ENCODE measurements at regions not wholly inside any gene's neighbourhood (a gene's known extent, or its start where the extent isn't known, plus 50 kb on each side); places are given as distances from the start of the nearest gene placed in this dataset.

- TF ChIP-seq REST (IDR thresholded peaks at IDR 0.05; ENCODE audit: unreplicated experiment) (no peak), EZH2phosphoT487 (IDR thresholded peaks at IDR 0.05; ENCODE audit: unreplicated experiment) (no peak), STAT1 (IDR thresholded peaks at IDR 0.05; ENCODE audit: unreplicated experiment) (no peak), CTCF (conservative IDR thresholded peaks at IDR 0.05; ENCODE audit: low read depth in 2 of 2) (no peak)
Measured at GRCh38 chr6:150783813-150784212, 81.7 kb upstream of the MTHFD1L start (continued).

GRCh38 chr6:150787429-150787828, 78.1 kb upstream of the MTHFD1L start:
- ATAC-seq: no peak
- no peaks in the 10 kb centered on the region for H3K36me3 Mint-ChIP-seq (ENCODE audit: low read depth)
- TF ChIP-seq NANOG (IDR thresholded peaks at IDR 0.05; ENCODE audit: borderline replicate concordance): no peak
- no peak for TF ChIP-seq POLR2AphosphoS5 (IDR thresholded peaks at IDR 0.05; ENCODE audit: low read depth)
- TF ChIP-seq CREB1 (CRISPR knock-in tag; IDR thresholded peaks at IDR 0.05; ENCODE audit: low read depth): no peak
- TF ChIP-seq JUNB (IDR thresholded peaks at IDR 0.05; ENCODE audit: unreplicated experiment): no peak
- no peak for TF ChIP-seq CTCF (conservative IDR thresholded peaks at IDR 0.05; ENCODE audit: low read depth in 2 of 2)
- no peak for TF ChIP-seq EZH2 (IDR thresholded peaks at IDR 0.05; ENCODE audit: low read depth, unreplicated experiment)
- TF ChIP-seq EZH2phosphoT487 (IDR thresholded peaks at IDR 0.05; ENCODE audit: unreplicated experiment): no peak
- no peak for TF ChIP-seq REST (IDR thresholded peaks at IDR 0.05; ENCODE audit: unreplicated experiment)
- TF ChIP-seq ZNF114 (CRISPR knock-in tag; IDR thresholded peaks at IDR 0.05): no peak
- TF ChIP-seq ETS1 (IDR thresholded peaks at IDR 0.05): no peak
- no peak for TF ChIP-seq STAT1 (IDR thresholded peaks at IDR 0.05; ENCODE audit: unreplicated experiment)

More at GRCh38 chr6:150787429-150787828, 78.1 kb upstream of the MTHFD1L start:
- Histone ChIP-seq H3K36me3 (ENCODE audit: insufficient read depth) (no peaks in the 10 kb centered on the region), H4K20me1 (replicated peaks; ENCODE audit: insufficient read depth) (no peaks in the 10 kb centered on the region), H3K9me2 (ENCODE audit: insufficient read depth) (no peaks in the 10 kb centered on the region), H3K4me3 (no peak overlapping the region), H3K27ac (ENCODE audit: low read depth) (no peak overlapping the region), H3K79me2 (replicated peaks; ENCODE audit: insufficient read depth) (no peaks in the 10 kb centered on the region), H2AFZ (no peak overlapping the region), H3K4me2 (no peak overlapping the region), H3K4me1 (ENCODE audit: insufficient read depth) (no peaks in the 10 kb centered on the region), H3F3A (replicated peaks; ENCODE audit: low read depth) (no peaks in the 10 kb centered on the region), H3K27me3 (ENCODE audit: insufficient read depth) (no peaks in the 10 kb centered on the region)
- Mint-ChIP-seq H3K9me3 (no peaks in the 10 kb centered on the region), H3K4me1 (no peaks in the 10 kb centered on the region), H3K27ac (no peak overlapping the region), H3K4me3 (no peak overlapping the region), H3K27me3 (ENCODE audit: insufficient read depth, low read depth, poor library complexity) (no peaks in the 10 kb centered on the region)
- no peak for DNase-seq (ENCODE audit: low spot score)
